Chondrocyte (in vitro differentiated cells): ENCODE measurements at regions not wholly inside any gene's neighbourhood (a gene's known extent, or its start where the extent isn't known, plus 50 kb on each side); places are given as distances from the start of the nearest gene placed in this dataset.

Source experiments
- DNase-seq: peaks from one replicate; pipeline ENCODE4 v3.0.0; 2021; ENCODE audit warnings: mixed read lengths, low spot score
- H3K27ac Mint-ChIP-seq: one replicate; pipeline ENCODE4 v1.8.0; 2021; ENCODE audit warnings: mild to moderate bottlenecking, moderate library complexity, mixed read lengths; ENCODE audit not compliant: unreplicated experiment
- H3K27me3 Mint-ChIP-seq: 2 replicates; pipeline ENCODE4 v1.8.0; 2021; ENCODE audit warnings: low read depth, mixed read lengths
- H3K36me3 Mint-ChIP-seq: 2 replicates; pipeline ENCODE4 v1.8.0; 2021; ENCODE audit warnings: low read depth, mixed read lengths
- H3K4me1 Mint-ChIP-seq: 2 replicates; pipeline ENCODE4 v1.8.0; 2021; ENCODE audit warnings: low read depth, mild to moderate bottlenecking, mixed read lengths
- H3K4me3 Mint-ChIP-seq: one replicate; pipeline ENCODE4 v1.8.0; 2021; ENCODE audit warnings: mild to moderate bottlenecking, moderate library complexity, mixed read lengths; ENCODE audit not compliant: unreplicated experiment
- H3K9me3 Mint-ChIP-seq: 2 replicates; pipeline ENCODE4 v1.8.0; 2021; ENCODE audit warnings: low read depth, mixed read lengths
- CTCF ChIP-seq: fragments of 200-600 bp; sonication (generic); IDR thresholded peaks from 2 replicates; pipeline ENCODE4 v1.5.0; 2021; ENCODE audit warnings: antibody characterized with exemption, mild to moderate bottlenecking, moderate library complexity

DNA sequence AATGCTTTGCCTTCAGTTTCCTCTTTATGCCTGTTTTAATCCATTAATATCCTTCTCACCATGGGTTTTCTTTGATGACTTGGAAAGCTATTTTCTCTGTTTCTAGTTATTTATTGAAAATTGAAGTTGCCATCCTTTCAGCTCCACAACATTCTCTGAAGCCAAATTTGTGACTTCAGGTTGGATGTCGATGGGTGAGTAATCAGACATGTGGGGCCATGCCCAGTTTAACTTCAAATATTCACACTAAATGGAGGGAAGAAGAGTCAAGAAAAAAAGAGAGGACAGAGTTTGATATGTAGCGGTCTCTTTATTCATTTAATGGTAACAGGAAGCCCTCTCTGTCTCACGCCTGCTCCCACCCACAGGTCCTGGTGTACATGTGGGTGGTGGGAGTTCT, 89.1 kb upstream of the RIPOR2 start:
- no peak for TF ChIP-seq CTCF
- Mint-ChIP-seq H3K36me3 (no peaks in the 10 kb centered on the region), H3K4me3 (no peak overlapping the region), H3K9me3 (peaks cover 3% of the 10 kb centered on the region), H3K27ac (no peak overlapping the region), H3K4me1 (peaks cover 4% of the 10 kb centered on the region), H3K27me3 (no peaks in the 10 kb centered on the region)
- DNase-seq, result no peak

- no peak overlapping the region for H3K27ac Mint-ChIP-seq
- no peaks in the 10 kb centered on the region for H3K27me3 Mint-ChIP-seq
- TF ChIP-seq CTCF, result no peak
- DNase-seq, result no peak
- no peaks in the 10 kb centered on the region for H3K36me3 Mint-ChIP-seq
- no peak overlapping the region for H3K4me3 Mint-ChIP-seq
- H3K4me1 Mint-ChIP-seq, result peaks cover 4% of the 10 kb centered on the region
- H3K9me3 Mint-ChIP-seq, result peaks cover 3% of the 10 kb centered on the region
Observed at GRCh38 chr6:25025248-25025918, 89.6 kb upstream of the RIPOR2 start.

GRCh38 chr6:25025919-25026301, 90.2 kb upstream of the RIPOR2 start:
- no peak for TF ChIP-seq CTCF
- no peak overlapping the region for H3K27ac Mint-ChIP-seq
- no peak for DNase-seq
- peaks cover 3% of the 10 kb centered on the region for H3K9me3 Mint-ChIP-seq
- H3K4me1 Mint-ChIP-seq, result peaks cover 4% of the 10 kb centered on the region
- no peaks in the 10 kb centered on the region for H3K36me3 Mint-ChIP-seq
- no peaks in the 10 kb centered on the region for H3K27me3 Mint-ChIP-seq
- H3K4me3 Mint-ChIP-seq, result no peak overlapping the region

DNA sequence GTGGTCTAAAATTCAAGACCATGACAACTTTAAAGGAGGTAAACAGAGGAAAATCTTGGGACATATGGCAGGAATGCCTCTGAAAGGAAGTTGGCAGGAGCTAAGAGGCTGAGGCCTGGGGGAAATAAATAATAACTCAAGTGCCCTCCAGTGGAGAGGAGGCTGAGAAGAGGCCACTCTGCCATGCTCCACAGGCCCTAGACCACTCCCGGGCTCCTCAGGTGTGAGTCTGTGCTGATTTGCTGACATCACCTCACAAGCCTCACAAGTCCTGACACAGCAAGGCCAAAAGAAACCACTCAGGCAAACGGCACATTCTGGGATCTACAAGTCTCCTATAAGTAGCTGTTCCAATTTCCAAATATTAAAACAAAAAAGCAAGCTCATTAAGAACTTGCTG, 91.0 kb upstream of the RIPOR2 start:
- peak; percentile 58 for TF ChIP-seq CTCF
- H3K9me3 Mint-ChIP-seq, result no peaks in the 10 kb centered on the region
- H3K27ac Mint-ChIP-seq, result no peak overlapping the region
- H3K4me3 Mint-ChIP-seq, result no peak overlapping the region
- no peak for DNase-seq
- no peaks in the 10 kb centered on the region for H3K36me3 Mint-ChIP-seq
- peaks cover 4% of the 10 kb centered on the region for H3K4me1 Mint-ChIP-seq
- H3K27me3 Mint-ChIP-seq, result no peaks in the 10 kb centered on the region

GRCh38 chr6:25027221-25027916, 91.6 kb upstream of the RIPOR2 start:
- Mint-ChIP-seq H3K4me3 (no peak overlapping the region), H3K36me3 (no peaks in the 10 kb centered on the region), H3K27me3 (no peaks in the 10 kb centered on the region), H3K4me1 (peaks cover 4% of the 10 kb centered on the region), H3K27ac (no peak overlapping the region), H3K9me3 (no peaks in the 10 kb centered on the region)
- no peak for TF ChIP-seq CTCF
- DNase-seq, result no peak
